Stimulated activated CD4-positive, alpha-beta T cell treated with anti-CD3 and anti-CD28 coated beads, Interleukin-4, amount 100 ng/mL, for 24 hours (primary cell): ENCODE measurements at regions not wholly inside any gene's neighbourhood (a gene's known extent, or its start where the extent isn't known, plus 50 kb on each side); places are given as distances from the start of the nearest gene placed in this dataset.
"Not testable (repeated sequence)": the region's sequence is repeated elsewhere in the genome, so short reads cannot be mapped to it uniquely, and the experiment has no call there.

Source experiments
- DNase-seq: peaks from one replicate; pipeline ENCODE4 v3.0.0-alpha.2; 2020

DNA sequence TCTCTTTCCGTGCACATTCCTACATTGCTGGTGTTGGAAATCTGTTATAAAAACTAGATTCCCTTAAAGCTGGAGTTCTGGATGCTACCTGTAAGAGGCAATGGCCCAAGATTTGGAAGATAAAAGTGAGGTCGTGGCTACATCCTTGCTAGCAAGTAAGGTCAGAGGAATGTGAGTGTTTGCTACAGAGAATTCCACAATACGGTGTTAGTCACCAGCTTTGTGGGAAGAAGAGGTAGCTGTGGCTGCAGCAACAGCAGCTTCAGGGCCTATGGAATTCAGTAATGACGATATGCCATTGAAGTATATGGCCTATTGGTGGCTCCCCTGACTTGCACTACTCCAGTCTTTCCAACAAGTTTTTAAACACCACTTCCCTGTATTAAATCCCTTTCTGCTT is 227.7 kb upstream of the TMEM260 start:
- no peak for DNase-seq

DNA sequence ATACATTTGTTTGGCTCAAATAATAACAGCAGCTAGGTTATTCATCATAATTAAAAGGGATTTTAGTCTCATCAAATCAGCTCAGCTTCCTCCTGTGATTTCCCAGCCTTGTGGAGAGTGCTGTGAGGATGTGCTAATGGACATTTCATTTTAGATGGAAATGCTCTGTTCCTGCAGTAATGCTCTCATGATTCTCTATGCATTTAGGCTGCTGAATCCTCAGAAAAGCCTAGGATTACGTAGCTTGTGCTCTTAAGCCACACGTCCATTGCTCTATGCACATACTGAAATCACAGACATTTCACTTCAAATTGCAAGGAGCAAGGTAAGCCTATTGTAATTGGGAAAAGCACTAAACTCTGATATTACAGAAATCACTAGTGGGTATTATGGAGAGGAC is 226.6 kb upstream of the TMEM260 start:
- DNase-seq = no peak

DNA sequence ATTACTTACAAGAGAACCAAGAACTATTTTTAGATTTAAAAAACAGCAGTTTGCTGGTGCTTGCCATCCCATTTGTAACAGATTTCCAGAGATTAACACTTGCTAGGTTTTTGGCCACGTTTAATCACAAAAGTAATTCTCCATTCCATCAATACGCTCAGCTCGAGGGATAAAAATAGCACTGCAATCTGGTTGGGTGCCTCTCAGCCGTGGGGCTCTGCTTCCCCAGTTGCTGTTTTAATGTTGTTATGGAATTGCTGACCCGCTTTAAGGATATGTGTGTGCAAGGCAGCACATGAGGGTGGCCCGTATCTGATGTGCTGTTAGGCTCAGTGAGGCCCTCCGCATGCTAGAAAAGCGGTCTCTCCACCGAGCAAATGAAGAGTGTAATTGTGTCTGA is 222.2 kb upstream of the TMEM260 start:
- no peak for DNase-seq

DNA sequence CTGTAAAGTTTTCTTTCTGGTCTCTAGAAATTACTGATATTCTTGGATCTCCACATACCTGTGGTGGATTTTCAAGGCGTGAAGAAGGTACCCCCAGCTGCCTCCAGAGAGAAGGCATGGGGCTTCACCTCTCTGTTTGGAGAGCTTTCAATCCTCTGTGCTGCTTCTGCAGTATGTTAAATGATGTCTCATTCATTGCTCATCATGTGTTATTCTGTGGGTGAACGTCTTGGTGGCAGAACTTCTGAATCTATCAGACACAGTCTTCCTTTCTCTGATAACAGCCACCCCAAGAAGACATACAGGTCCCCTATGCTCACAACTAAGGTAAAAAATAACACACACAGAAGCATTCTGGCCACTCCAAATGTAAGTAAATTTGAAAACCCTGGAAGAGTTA is 221.3 kb upstream of the TMEM260 start:
- no peak for DNase-seq

DNA sequence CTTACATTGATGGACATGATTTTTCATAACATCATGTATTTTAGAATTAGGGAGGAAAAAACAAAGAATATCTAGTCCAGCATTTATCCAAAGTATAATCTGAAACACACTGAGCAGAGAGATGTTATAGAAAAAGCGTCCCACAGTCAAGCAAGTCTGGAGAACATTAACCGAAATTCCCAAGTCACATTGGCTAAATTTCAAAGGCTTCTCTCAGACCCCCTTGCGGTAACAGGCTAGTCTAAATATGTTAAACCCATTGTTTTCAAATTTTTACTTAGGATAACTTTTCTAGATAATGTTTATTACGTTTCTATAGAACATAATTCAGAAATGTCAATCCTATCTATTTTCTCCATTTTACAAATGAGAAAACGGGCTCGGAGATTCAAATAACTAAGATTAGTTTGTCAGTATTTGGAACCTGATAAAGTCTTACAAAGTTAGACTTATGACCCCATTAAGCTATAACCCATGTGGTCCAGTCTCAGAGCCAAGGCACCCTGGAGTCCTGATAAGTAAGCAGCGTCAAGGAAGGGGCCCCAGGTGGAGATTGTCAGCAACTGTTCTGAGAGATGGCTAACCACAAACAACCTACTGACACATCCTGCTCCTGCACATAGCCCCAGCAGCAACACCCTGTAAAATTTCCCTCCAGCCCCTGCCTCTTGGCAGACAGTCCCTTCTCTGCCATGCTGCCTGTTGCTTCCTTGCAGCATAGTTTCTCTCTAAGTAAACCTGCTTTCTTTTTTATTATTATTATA is 220.6 kb upstream of the TMEM260 start:
- no peak for DNase-seq

DNA sequence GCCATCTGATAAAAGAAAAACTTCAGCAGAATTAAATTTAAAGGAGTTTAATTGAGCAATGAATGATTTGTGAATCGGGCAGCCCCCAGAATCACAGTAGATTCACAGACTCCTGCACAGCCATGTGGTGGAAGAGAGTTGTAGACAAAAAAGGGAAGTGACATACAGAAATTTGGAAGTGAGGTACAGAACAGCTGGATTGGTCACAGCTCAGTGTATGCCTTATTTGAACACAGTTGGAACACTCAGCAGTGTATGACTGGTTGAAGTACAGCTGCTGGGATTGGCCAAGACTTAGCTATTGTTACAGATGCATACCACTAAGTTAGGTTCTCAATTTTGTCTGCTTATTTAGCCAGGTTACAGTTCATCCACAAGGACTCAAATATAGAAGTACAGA is 213.9 kb upstream of the TMEM260 start:
- DNase-seq = not testable (repeated sequence)

- DNase-seq = no peak
Measured at GRCh38 chr14:56367416-56367815, 212.2 kb upstream of the TMEM260 start.

DNA sequence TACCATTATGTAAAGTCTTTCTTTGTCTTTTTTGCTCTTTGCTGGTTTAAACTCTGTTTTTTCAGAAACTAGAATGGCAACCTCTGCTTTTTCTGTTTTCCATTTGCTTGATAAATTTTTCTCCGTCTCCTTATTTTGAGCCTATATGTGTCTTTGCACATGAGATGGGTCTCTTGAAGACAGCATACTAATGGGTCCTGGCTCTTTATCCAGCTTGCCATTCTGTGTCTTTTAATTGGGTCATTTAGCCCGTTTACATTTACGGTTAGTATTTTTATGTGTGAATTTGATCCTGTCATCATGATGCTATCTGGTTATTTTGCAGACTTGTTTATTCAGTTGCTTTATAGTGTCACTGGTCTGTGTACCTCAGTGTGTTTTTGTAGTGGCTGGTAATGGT is 207.9 kb upstream of the TMEM260 start:
- no peak for DNase-seq

DNA sequence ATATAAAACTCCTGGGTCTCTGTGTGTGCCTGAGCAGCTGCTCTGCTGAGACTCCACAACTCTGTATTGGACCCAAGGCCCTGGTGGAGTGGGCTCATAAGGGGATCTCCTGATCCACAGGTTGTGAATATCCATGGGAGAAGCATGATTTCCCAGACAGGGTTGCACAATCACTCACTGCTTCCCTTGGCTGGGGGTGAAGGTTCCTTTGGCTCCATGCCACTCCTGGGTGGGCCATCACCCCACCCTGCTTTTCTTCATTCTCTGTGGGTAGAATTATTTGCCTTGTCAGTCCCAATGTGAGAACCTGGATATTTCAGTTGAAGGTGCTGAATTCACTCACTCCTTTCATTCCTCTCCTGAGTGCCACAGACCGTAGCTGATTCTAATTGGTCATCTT is 205.2 kb upstream of the TMEM260 start:
- no peak for DNase-seq

GRCh38 chr14:56378046-56378445 is 201.6 kb upstream of the TMEM260 start:
- no peak for DNase-seq

DNA sequence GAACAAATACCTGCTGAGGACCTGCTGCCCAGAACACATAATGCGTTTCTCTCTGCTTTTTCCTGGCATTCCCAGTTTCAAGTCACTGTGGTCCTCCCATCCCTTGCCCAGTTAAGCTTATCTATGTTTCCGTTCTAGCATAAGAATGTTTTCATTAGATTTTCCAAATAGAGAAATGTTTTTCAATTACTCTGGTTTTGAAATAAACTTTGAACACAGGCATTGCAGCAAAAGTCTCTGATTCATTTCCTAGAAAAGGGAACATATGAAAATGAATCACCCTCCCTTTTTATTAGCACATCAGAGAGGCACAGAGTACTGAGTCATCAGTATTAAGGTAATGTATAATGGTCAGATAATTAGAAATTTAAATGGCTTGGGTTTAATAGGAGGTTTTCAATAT is 201.1 kb upstream of the TMEM260 start:
- no peak for DNase-seq

GRCh38 chr14:56379956-56380355 is 199.6 kb upstream of the TMEM260 start:
- DNase-seq = no peak

GRCh38 chr14:56386024-56386423 is 193.6 kb upstream of the TMEM260 start:
- no peak for DNase-seq

- DNase-seq = no peak
Measured at GRCh38 chr14:56390859-56391258, 188.7 kb upstream of the TMEM260 start.

GRCh38 chr14:56394826-56395530 is 184.6 kb upstream of the TMEM260 start:
- DNase-seq = no peak

GRCh38 chr14:56400109-56400825 is 179.3 kb upstream of the TMEM260 start:
- no peak for DNase-seq

- no peak for DNase-seq
Measured at GRCh38 chr14:56412468-56413434, 166.8 kb upstream of the TMEM260 start.

- no peak for DNase-seq
Measured at GRCh38 chr14:56413721-56414120, 165.9 kb upstream of the TMEM260 start.

- DNase-seq = no peak
Measured at GRCh38 chr14:56414236-56414635, 165.4 kb upstream of the TMEM260 start.

GRCh38 chr14:56416213-56416612 is 163.4 kb upstream of the TMEM260 start:
- DNase-seq = no peak

- DNase-seq = no peak
Measured at GRCh38 chr14:56417173-56417572, 162.4 kb upstream of the TMEM260 start.

GRCh38 chr14:56419750-56420149 is 159.8 kb upstream of the TMEM260 start:
- DNase-seq = no peak

DNA sequence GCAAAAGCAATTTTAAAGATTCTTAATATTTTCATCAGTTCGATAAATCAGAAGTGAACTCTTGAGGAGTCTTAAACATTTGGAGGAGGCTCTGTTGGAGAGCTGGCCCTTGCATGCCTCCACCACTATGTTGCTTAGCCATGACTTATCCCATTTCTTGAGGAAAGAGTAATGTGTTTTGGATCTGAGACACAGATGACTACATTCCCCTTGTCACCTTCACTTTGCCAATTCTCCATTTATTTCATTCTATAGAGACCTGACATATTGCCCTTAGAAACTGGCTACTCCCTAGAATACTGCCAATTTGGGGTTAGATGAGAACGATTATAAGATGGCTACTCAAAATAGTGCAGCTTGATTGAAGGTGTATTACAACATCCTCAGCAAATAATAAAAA is 157.4 kb upstream of the TMEM260 start:
- no peak for DNase-seq
